HUES64 (cell line): ENCODE measurements at regions not wholly inside any gene's neighbourhood (a gene's known extent, or its start where the extent isn't known, plus 50 kb on each side); places are given as distances from the start of the nearest gene placed in this dataset.
"Not testable (repeated sequence)": the region's sequence is repeated elsewhere in the genome, so short reads cannot be mapped to it uniquely, and the experiment has no call there.

ENCODE experiments used
- H3K27ac ChIP-seq: 2 replicates; pipeline ENCODE4 v1.7.0; 2013; ENCODE audit warnings: low read depth, low read length, inconsistent platforms
- H3K27me3 ChIP-seq: 2 replicates; pipeline ENCODE4 v1.6.1; 2013; ENCODE audit warnings: mild to moderate bottlenecking, low read length; ENCODE audit not compliant: insufficient read depth
- H3K36me3 ChIP-seq: 2 replicates; pipeline ENCODE4 v1.6.1; 2013; ENCODE audit warnings: mild to moderate bottlenecking, low read length; ENCODE audit not compliant: insufficient read depth
- H3K4me1 ChIP-seq: 2 replicates; pipeline ENCODE4 v1.6.1; 2013; ENCODE audit warnings: mild to moderate bottlenecking, low read length, moderate library complexity; ENCODE audit not compliant: insufficient read depth
- H3K4me3 ChIP-seq: 2 replicates; pipeline ENCODE4 v1.5.1; 2013; ENCODE audit warnings: mild to moderate bottlenecking, low read length, moderate library complexity
- H3K9ac ChIP-seq: 2 replicates; pipeline ENCODE4 v1.6.1; 2013; ENCODE audit warnings: mild to moderate bottlenecking, low read depth, low read length
- H3K9me3 ChIP-seq: 2 replicates; pipeline ENCODE4 v1.6.1; 2013; ENCODE audit warnings: low read depth, low read length; ENCODE audit not compliant: insufficient read depth
- WGBS: fragments of 150-250, 120-280 bp; methylation state at CpG from one replicate; pipeline ENCODE4 v1.1.7; 2013; ENCODE audit warnings: missing lambda C conversion rate; 5-methylcytosine and 5-hydroxymethylcytosine counted together

GRCh38 chr12:127480775-127481314, 786.1 kb upstream of the TMEM132C start:
- 99% methylated on average over 3 of the region's 5 CpGs for WGBS
- no peaks in the 10 kb centered on the region for H3K27me3 ChIP-seq
- no peak overlapping the region for H3K9ac ChIP-seq
- no peak overlapping the region for H3K4me3 ChIP-seq
- H3K4me1 ChIP-seq: 0 out of 2 replicates have a peak, but pooled peaks cover 2% of the 10 kb centered on the region
- H3K36me3 ChIP-seq: no peaks in the 10 kb centered on the region
- no peak overlapping the region for H3K27ac ChIP-seq
- 0 out of 2 replicates have a peak, but pooled peaks cover 4% of the 10 kb centered on the region for H3K9me3 ChIP-seq

DNA sequence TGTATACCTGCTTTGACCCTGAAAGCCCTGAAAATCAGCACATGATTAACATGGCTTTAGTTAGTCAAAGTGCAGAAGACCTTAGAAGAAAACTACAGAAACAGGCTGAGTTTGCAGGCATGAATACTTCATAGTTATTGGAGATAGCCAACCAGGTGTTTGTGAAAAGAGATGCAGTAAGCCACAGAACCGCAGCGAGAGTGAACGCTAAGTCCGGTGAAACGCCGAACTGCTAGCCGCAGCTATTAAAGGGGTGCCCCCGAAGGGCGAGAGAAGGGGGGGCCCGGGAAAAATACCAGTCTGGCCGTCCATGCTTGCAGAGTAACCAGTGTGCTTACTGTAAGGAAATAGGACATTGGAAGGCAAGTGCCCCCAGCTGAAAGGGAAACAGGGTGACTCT, 784.0 kb upstream of the TMEM132C start:
- Histone ChIP-seq H3K9ac (no peak overlapping the region), H3K9me3 (0 out of 2 replicates have a peak, but pooled peaks cover 4% of the 10 kb centered on the region), H3K27me3 (no peaks in the 10 kb centered on the region), H3K4me3 (no peak overlapping the region), H3K36me3 (no peaks in the 10 kb centered on the region), H3K4me1 (0 out of 2 replicates have a peak, but pooled peaks cover 3% of the 10 kb centered on the region), H3K27ac (no peak overlapping the region)
- 97% methylated on average over 11 of the region's 11 CpGs for WGBS

GRCh38 chr12:127485528-127485927, 781.4 kb upstream of the TMEM132C start:
- Histone ChIP-seq H3K36me3 (no peaks in the 10 kb centered on the region), H3K27ac (no peak overlapping the region), H3K9me3 (0 out of 2 replicates have a peak, but pooled peaks cover 4% of the 10 kb centered on the region), H3K9ac (no peak overlapping the region), H3K27me3 (no peaks in the 10 kb centered on the region), H3K4me1 (0 out of 2 replicates have a peak, but pooled peaks cover 3% of the 10 kb centered on the region), H3K4me3 (no peak overlapping the region)
- WGBS: 71% methylated on average over 4 of the region's 4 CpGs

- no peak overlapping the region for H3K27ac ChIP-seq
- H3K27me3 ChIP-seq: no peaks in the 10 kb centered on the region
- H3K36me3 ChIP-seq: no peaks in the 10 kb centered on the region
- 86% methylated on average over 1 of the region's 1 CpG for WGBS
- H3K4me1 ChIP-seq: 0 out of 2 replicates have a peak, but pooled peaks cover 3% of the 10 kb centered on the region
- H3K9ac ChIP-seq: no peak overlapping the region
- H3K9me3 ChIP-seq: no peaks in the 10 kb centered on the region
- H3K4me3 ChIP-seq: no peak overlapping the region
Observed at GRCh38 chr12:127487031-127487430, 779.9 kb upstream of the TMEM132C start.

GRCh38 chr12:127489061-127489460, 777.9 kb upstream of the TMEM132C start:
- Histone ChIP-seq H3K4me1 (0 out of 2 replicates have a peak, but pooled peaks cover 3% of the 10 kb centered on the region), H3K9me3 (peaks cover 4% of the 10 kb centered on the region; the same call in 1 of the 2 replicates), H3K4me3 (no peak overlapping the region), H3K27ac (no peak overlapping the region), H3K36me3 (no peaks in the 10 kb centered on the region), H3K27me3 (no peaks in the 10 kb centered on the region), H3K9ac (no peak overlapping the region)
- WGBS: 96% methylated on average over 6 of the region's 6 CpGs

DNA sequence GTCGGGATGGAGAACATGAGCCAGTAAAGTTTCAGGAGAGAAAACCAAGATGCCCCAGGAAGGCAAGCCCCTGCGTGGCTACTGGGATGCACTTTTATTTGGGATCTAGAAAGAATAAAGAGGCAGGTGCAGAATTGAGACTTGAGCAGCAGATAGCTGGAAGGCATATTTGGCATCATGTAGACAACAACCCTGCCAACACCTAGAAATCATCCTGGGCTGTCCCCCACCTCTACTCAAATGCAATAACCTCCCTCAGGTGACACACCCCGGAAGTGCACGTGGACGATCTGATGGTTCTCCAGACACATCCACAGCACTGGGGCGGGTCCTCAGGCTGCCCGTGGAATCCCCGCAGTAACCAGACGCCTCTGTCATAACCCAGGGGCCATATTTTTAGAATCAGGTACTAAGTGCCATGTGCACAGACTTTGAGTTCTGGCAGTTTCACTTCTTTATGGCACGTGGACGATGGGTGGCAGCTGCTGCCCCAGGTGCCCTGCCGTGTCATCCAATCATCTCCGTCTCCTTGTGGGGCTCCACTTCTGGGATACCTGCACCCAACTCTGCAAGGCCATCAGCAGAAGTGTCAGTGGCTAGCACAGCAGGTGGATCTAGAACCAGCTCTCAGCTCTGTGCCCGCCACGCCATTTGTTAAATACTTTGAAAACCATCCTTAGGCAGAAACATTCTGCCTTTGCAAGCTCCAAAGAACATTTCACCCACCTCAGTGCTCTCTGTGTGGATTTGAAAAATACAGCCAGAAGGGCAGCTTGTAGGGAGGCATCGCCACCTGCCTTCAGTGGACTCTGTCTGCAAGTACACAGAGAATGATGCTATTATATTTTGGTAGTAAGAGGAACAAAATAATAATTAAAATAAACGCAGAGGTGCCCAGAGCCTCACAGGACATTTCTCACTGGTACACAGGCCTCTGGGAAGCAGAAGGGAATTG, 771.7 kb upstream of the TMEM132C start:
- Histone ChIP-seq H3K27me3 (no peaks in the 10 kb centered on the region), H3K36me3 (no peaks in the 10 kb centered on the region), H3K9ac (no peak overlapping the region), H3K9me3 (peaks cover 4% of the 10 kb centered on the region; the same call in 1 of the 2 replicates), H3K4me3 (no peak overlapping the region), H3K27ac (no peak overlapping the region), H3K4me1 (peaks cover 6% of the 10 kb centered on the region; the same call in 1 of the 2 replicates)
- WGBS: 95% methylated on average over 17 of the region's 17 CpGs

DNA sequence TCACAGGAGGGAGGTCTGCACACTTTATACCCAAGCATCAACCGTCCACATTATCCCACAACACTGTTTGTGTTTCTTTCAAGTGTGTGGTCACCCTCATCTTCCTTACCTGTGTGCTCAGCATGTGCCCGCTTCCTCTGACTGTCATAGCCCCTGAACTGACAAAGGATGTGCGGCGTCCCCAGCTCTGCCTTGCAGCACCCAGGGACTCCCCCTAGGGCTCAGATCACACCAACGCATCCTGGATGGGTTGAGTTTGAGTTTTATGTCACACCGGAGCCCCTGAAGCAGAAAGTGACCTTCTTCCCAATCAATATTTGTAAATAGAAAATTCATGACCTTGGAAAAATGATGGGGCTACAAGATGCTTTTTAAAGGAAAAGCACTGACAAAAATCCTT, 770.7 kb upstream of the TMEM132C start:
- Histone ChIP-seq H3K27me3 (no peaks in the 10 kb centered on the region), H3K4me3 (no peak overlapping the region), H3K27ac (no peak overlapping the region), H3K4me1 (peaks cover 16% of the 10 kb centered on the region), H3K36me3 (no peaks in the 10 kb centered on the region), H3K9me3 (peaks cover 4% of the 10 kb centered on the region; the same call in 1 of the 2 replicates), H3K9ac (no peak overlapping the region)
- WGBS: 77% methylated on average over 4 of the region's 6 CpGs

DNA sequence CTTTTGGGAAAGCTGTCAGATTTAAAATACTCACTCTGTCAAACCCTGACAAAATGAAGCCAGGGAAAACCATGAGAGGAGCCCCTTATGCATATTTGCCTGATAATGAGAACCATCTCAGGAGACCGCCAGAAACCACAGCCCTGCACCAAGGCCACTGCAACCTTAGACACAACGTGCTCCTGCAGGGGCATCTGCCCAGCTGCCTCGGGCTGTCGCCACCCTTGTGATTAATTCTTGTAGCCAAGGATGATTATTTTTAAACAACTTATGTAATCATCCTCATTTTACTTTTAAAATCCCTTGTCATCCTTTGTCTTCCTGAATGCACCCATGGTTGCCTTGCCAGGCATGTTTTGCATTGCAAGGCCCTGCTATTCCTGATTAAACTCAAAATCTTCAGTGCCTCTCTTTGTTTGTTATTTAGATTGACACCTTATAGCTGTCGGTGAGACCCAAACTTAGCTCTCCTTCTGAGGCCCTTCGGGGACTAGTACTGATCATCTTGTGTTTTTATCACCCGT, 766.4 kb upstream of the TMEM132C start:
- H3K9me3 ChIP-seq: no peaks in the 10 kb centered on the region
- no peak overlapping the region for H3K27ac ChIP-seq
- no peaks in the 10 kb centered on the region for H3K27me3 ChIP-seq
- 75% methylated on average over 7 of the region's 7 CpGs for WGBS
- H3K9ac ChIP-seq: no peak overlapping the region
- peaks cover 16% of the 10 kb centered on the region for H3K4me1 ChIP-seq
- H3K36me3 ChIP-seq: no peaks in the 10 kb centered on the region
- no peak overlapping the region for H3K4me3 ChIP-seq

DNA sequence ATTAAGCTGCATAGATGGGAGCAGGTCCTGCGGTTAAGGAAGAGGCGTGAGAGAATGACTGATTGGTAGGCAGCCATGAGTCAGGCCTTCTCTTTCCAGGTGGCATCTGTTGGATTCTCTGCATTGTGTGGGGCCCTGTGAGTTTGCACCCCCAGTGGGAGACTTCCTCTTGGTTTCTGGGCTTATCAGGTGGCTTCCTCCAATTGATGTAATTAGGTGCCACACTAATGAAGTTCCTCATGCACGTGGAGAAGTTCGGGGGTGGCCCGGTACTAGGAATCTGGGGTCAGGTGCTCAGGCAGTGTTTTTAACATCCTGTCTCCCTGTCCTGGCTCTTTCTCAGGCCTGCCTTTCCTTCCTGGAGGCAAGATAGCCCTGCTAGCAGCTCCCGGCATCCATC, 765.1 kb upstream of the TMEM132C start:
- 90% methylated on average over 6 of the region's 6 CpGs for WGBS
- no peaks in the 10 kb centered on the region for H3K27me3 ChIP-seq

DNA sequence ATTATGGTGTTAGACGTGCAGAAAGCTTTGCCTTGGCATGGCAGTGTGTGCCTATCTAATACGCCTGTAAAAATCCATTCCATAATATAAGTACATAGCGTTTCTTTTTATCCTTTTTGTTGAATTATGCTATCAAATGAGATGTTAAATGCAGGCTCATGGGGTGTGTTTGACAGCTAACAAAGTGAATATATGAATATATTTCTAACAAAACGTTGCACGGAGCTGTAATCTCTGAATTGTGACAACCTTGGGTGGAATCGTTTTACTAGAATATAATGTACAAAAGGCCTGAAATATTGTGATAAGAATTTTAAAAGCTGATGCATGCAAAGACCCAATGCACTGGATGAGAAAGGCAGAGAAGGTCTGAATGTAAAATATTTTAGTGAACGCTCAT, 763.7 kb upstream of the TMEM132C start:
- Histone ChIP-seq H3K36me3 (no peaks in the 10 kb centered on the region), H3K4me3 (no peak overlapping the region), H3K27me3 (no peaks in the 10 kb centered on the region), H3K9me3 (no peaks in the 10 kb centered on the region), H3K9ac (no peak overlapping the region), H3K27ac (no peak overlapping the region), H3K4me1 (peaks cover 16% of the 10 kb centered on the region)
- WGBS: 97% methylated on average over 6 of the region's 7 CpGs

More for the DNA sequence above, 765.1 kb upstream of the TMEM132C start:
- no peak overlapping the region for H3K9ac ChIP-seq
- no peaks in the 10 kb centered on the region for H3K36me3 ChIP-seq
- no peak overlapping the region for H3K4me3 ChIP-seq
- H3K27ac ChIP-seq: no peak overlapping the region
- peaks cover 16% of the 10 kb centered on the region for H3K4me1 ChIP-seq
- no peaks in the 10 kb centered on the region for H3K9me3 ChIP-seq

DNA sequence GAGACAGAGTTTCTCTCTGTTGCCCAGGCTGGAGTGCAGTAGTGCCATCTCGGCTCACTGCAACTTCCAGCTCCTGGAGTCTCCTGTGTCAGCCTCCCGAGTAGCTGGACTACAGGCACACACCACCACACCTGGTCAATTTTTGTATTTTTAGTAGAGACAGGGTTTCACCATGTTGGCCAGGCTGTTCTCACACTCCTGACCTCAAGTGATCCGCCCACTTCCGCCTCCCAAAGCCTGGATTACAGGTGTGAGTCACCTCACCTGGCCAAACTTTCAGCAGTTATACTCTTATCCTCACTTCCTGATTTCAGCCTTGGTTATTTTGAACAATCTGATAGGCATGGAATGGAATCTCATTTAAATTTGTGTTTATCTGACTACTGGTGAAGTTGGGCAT, 763.0 kb upstream of the TMEM132C start:
- WGBS: 96% methylated on average over 4 of the region's 4 CpGs
- H3K4me3 ChIP-seq, H3K9me3 ChIP-seq, H3K27ac ChIP-seq, H3K36me3 ChIP-seq, H3K27me3 ChIP-seq, H3K9ac ChIP-seq: not testable (repeated sequence)
- peaks cover 16% of the 10 kb centered on the region for H3K4me1 ChIP-seq
